Mucosa of descending colon (tissue), 3 donors: ENCODE measurements at regions not wholly inside any gene's neighbourhood (a gene's known extent, or its start where the extent isn't known, plus 50 kb on each side); places are given as distances from the start of the nearest gene placed in this dataset.
"Not testable (repeated sequence)": the region's sequence is repeated elsewhere in the genome, so short reads cannot be mapped to it uniquely, and the experiment has no call there.

Source experiments
- ATAC-seq: fragments of 200-7000 bp; cut with Tn5 transposase; one replicate; pipeline ENCODE4 v1.9.1; 2020; ENCODE audit warnings: mild to moderate bottlenecking, moderate library complexity
- DNase-seq, 3 donors: peaks; one replicate each; pipeline ENCODE4 v3.0.0-alpha.2; 2020
- H3K36me3 ChIP-seq: fragments of 200-600 bp; one replicate; pipeline ENCODE4 v1.8.0; 2021; ENCODE audit warnings: low read depth, mild to moderate bottlenecking
- H3K4me1 ChIP-seq: fragments of 200-600 bp; one replicate; pipeline ENCODE4 v1.8.0; 2021; ENCODE audit warnings: low read depth, mild to moderate bottlenecking
- H3K4me3 ChIP-seq: fragments of 200-600 bp; one replicate; pipeline ENCODE4 v1.8.0; 2021; ENCODE audit warnings: mild to moderate bottlenecking
- H3K9me3 ChIP-seq: fragments of 200-600 bp; one replicate; pipeline ENCODE4 v1.8.0; 2021; ENCODE audit warnings: mild to moderate bottlenecking
- intact Hi-C, 2 donors: fragments of 100-400 bp; cut with DNase I in 1 of 2; cut with micrococcal nuclease in 1 of 2; formaldehyde crosslinking; loops; one replicate each; pipeline versions ENCODE4 v1.11.0 to v1.11.1; 2022; cut with DNase I, micrococcal nuclease
- TF ChIP-seq, protein P1 (sequence below): fragments of 200-600 bp; IDR thresholded peaks from one replicate; pipeline ENCODE4 v1.8.0; 2022; ENCODE audit warnings: antibody characterized with exemption, mild to moderate bottlenecking
- donor health status: DM: no; HTN: no; CAD: no; lungs with moderate emphysema.
- donor health status: DM: no; HTN: no; CAD: no.
- donor health status: DM: no; HTN: yes; CAD: no.

DNA sequence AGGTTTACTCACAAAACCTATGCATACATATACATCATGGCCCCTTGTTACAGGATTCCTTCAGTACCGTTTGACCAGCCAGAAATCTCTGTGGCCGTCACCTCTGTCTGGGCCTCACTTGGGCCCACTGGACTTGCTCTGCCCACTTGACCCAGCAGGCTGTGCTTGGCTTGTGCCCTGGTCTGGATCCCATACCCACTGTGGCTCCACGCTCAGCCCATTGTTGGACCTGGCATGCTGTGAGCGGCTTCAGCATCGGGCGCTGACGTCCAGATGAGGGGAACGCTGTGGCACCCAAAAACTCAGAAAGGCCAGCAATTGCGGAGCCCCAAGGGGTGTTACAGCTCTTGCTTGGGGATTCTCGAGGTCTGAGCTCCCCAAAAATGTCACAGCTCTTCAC lies 733.6 kb downstream of the PLOD2 start:
- Histone ChIP-seq H3K36me3 (no peaks in the 10 kb centered on the region), H3K9me3 (peaks cover 3% of the 10 kb centered on the region), H3K4me3 (no peak overlapping the region), H3K4me1 (no peaks in the 10 kb centered on the region)
- TF ChIP-seq, protein P1, sequence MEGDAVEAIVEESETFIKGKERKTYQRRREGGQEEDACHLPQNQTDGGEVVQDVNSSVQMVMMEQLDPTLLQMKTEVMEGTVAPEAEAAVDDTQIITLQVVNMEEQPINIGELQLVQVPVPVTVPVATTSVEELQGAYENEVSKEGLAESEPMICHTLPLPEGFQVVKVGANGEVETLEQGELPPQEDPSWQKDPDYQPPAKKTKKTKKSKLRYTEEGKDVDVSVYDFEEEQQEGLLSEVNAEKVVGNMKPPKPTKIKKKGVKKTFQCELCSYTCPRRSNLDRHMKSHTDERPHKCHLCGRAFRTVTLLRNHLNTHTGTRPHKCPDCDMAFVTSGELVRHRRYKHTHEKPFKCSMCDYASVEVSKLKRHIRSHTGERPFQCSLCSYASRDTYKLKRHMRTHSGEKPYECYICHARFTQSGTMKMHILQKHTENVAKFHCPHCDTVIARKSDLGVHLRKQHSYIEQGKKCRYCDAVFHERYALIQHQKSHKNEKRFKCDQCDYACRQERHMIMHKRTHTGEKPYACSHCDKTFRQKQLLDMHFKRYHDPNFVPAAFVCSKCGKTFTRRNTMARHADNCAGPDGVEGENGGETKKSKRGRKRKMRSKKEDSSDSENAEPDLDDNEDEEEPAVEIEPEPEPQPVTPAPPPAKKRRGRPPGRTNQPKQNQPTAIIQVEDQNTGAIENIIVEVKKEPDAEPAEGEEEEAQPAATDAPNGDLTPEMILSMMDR: no peak
- no peak for DNase-seq
- intact Hi-C loops: no loop called here
- no peak for ATAC-seq

DNA sequence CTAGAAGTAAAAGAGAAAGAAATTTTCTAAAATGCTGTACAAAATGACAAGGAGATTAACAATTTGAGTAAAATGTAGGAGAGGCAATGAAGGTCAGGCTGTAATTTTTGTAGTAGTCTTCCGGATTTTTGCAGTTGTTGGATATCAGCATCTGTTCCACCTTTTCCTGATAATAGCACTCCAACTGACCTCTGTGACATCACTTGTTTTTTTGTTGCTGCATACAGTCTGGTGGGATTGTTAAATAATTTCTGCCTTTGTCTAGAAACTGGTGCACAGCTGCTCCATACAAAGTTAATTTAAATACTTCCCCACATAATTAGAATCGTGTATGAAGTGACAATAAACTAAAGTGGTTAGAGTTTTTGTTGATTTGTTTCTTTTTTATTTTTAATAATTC lies 731.4 kb downstream of the PLOD2 start:
- no peak for ATAC-seq
- intact Hi-C loops: no loop called here
- no peak overlapping the region for H3K4me3 ChIP-seq
- no peaks in the 10 kb centered on the region for H3K4me1 ChIP-seq
- DNase-seq: no peak
- no peaks in the 10 kb centered on the region for H3K36me3 ChIP-seq
- H3K9me3 ChIP-seq: peaks cover 3% of the 10 kb centered on the region
- TF ChIP-seq, protein P1: no peak

DNA sequence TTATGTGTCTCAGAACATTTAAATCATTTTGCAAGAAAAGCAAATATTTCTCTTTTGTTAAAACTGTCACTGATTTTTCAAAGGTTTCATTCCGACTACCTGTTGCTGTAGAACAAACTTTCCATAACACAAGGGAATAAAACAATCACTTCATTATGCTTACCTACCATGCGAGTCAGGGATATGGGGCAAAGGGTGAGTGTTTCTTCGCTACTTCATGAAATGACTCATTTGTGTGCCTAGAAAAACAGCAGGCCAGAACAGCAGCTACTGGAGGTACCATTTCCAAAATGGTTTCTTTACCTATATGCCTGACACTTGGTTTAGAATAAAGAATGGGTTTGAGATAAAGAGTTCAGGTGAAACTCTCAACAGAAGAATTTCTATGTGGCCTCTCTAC lies 712.5 kb downstream of the PLOD2 start:
- H3K36me3 ChIP-seq: no peaks in the 10 kb centered on the region
- TF ChIP-seq, protein P1: no peak
- ATAC-seq: no peak
- no peaks in the 10 kb centered on the region for H3K9me3 ChIP-seq
- H3K4me1 ChIP-seq: no peaks in the 10 kb centered on the region
- intact Hi-C loops: no loop called here
- no peak overlapping the region for H3K4me3 ChIP-seq
- DNase-seq: no peak

DNA sequence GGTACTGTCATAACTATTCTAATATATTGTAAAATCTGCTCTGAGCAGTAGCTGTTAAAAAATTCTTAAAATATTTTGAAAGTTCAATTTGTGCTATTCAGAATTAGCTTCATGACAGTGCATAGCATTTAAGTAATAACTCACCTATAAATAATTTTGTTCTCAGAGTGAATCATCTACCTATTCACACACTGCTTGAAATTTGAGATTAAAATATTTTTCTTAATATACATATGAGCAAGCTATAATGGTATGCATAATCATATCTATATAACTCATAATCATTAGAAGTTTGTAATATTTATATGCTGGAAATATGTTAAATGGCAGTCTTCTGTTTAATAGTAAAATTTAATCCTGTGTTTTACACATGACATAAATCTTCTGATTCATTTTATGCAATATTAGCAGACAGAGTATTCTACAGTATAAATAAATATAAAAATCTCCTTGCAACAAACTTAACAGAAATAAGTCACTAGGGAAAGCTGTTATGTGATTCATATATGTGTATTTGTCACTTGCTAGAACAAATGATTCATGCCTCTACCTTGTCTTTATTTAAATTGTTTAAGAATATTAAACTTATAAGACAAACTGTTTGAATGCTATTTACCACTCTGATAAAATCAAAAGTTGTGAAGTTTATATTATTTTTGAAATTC lies 710.8 kb downstream of the PLOD2 start:
- H3K9me3 ChIP-seq: no peaks in the 10 kb centered on the region
- H3K36me3 ChIP-seq: no peaks in the 10 kb centered on the region
- DNase-seq (no peak), ATAC-seq (no peak)
- H3K4me3 ChIP-seq: no peak overlapping the region
- H3K4me1 ChIP-seq: no peaks in the 10 kb centered on the region
- TF ChIP-seq, protein P1: no peak
- intact Hi-C loops: no loop called here

DNA sequence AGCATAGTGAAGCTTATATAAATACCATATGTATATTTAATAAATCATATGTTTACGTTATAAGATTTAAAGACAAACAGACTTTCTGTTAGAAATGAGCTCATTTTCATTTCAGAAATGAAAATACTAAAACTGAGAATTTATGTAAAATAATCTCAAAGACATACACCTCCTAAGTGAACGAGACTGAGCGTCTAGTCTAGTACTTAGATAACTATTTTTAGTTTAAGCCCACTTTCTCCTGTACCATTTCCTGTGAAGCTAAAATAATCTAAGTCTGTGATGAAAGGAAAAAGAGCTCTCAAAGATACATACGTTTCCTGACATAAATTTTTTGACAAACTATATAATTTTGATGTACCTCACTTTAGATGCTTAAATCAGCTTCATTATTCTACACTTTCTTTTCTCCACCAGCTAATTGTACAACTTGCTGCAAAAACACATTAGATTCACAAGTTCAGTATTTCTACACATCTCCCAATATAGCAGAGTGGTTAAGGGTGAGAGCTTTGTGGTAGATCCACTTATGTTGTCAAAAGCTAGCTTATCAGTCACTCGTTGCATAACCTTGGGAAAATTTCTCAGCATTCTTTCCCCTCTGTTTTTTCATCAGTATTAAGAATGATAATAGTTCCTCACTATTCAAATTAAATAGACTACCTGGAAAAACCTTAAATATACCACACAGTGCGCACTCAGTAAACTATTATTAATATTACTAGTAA lies 703.0 kb downstream of the PLOD2 start:
- ATAC-seq (no peak), DNase-seq (no peak)
- Histone ChIP-seq H3K36me3 (no peaks in the 10 kb centered on the region), H3K4me3 (no peak overlapping the region), H3K4me1 (no peaks in the 10 kb centered on the region), H3K9me3 (no peaks in the 10 kb centered on the region)
- intact Hi-C loops: no loop called here
- TF ChIP-seq, protein P1: no peak

DNA sequence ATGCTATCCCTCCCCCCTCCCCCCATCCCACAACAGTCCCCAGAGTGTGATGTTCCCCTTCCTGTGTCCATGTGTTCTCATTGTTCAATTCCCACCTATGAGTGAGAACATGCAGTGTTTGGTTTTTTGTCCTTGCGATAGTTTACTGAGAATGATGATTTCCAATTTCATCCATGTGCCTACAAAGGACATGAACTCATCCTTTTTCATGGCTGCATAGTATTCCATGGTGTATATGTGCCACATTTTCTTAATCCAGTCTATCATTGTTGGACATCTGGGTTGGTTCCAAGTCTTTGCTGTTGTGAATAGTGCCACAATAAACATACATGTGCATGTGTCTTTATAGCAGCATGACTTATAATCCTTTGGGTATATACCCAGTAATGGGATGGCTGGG lies 701.3 kb downstream of the PLOD2 start:
- DNase-seq, H3K9me3 ChIP-seq, ATAC-seq, H3K4me3 ChIP-seq, H3K36me3 ChIP-seq, intact Hi-C loops, H3K4me1 ChIP-seq: not testable (repeated sequence)
